GM12801 (cell line): ENCODE measurements at regions not wholly inside any gene's neighbourhood (a gene's known extent, or its start where the extent isn't known, plus 50 kb on each side); places are given as distances from the start of the nearest gene placed in this dataset.

ENCODE experiments used
- CTCF ChIP-seq: IDR thresholded peaks from one replicate; pipeline ENCODE4 v1.5.1; 2011; ENCODE audit warnings: control low read depth; ENCODE audit not compliant: insufficient read length; ENCODE audit errors: extremely low read depth

GRCh38 chr1:244118109-244118761 lies 67.2 kb downstream of the ZBTB18 start:
- TF ChIP-seq CTCF, result no peak

GRCh38 chr1:244128591-244129383 lies 77.7 kb downstream of the ZBTB18 start:
- TF ChIP-seq CTCF, result no peak

DNA sequence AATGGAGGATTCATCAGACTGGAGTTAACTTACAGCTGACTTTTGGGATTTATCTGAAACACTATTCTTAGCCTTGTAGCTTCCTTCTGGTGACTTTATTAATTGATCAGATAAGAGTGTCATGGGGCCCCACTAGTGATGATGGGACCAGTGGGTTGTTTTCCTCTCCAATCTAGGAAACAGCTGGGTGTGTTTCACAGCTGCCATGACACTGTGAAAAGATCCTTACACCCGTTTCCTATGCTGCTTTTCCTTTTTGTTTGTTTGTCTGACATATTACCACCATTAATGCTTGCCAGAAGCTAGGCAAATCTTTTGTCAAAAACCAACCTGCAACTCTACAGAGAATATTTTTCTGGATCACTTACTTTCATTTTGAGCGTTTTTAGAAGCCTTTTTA lies 86.2 kb downstream of the ZBTB18 start:
- no peak for TF ChIP-seq CTCF

- TF ChIP-seq CTCF, result no peak
These were observed 86.6 kb downstream of the ZBTB18 start for GRCh38 chr1:244137725-244138124.

DNA sequence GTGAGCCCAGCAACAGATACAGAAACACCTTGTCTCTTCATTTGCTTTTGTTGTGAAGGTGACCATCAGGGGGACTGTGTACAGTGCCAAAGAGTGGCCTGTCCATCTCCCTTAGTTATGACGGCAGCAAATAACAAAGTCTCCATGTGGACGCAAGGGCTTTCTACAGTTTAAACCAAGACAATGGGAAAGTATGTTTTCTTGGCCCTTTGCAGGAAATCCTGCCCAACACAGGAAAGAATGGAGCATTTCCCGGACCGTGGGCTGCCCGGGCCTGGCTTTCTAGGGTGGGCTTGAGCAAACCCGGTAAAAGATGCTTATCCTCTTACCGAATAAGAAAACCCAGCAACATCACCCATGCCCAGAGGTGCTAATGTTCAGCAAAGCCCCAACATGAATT lies 87.3 kb downstream of the ZBTB18 start:
- no peak for TF ChIP-seq CTCF

- no peak for TF ChIP-seq CTCF
These were observed 88.6 kb downstream of the ZBTB18 start for GRCh38 chr1:244139655-244140054.

GRCh38 chr1:244140420-244140819 lies 89.3 kb downstream of the ZBTB18 start:
- no peak for TF ChIP-seq CTCF
